Stomach (tissue), 4 donors: ENCODE measurements at regions not wholly inside any gene's neighbourhood (a gene's known extent, or its start where the extent isn't known, plus 50 kb on each side); places are given as distances from the start of the nearest gene placed in this dataset.

Source experiments
- EP300 ChIP-seq: sonication (generic); formaldehyde crosslinking; IDR thresholded peaks from one replicate; pipeline ENCODE4 v1.6.1; 2017; ENCODE audit warnings: antibody characterized with exemption
- POLR2A ChIP-seq, 4 donors: fragments of 450-650 bp; IDR thresholded peaks; one replicate each; pipeline ENCODE4 v1.6.1; 2016; ENCODE audit warnings: antibody characterized with exemption in 4 of 4, control low read depth in 2 of 4, mild to moderate bottlenecking in 1 of 4, moderate library complexity in 1 of 4

DNA sequence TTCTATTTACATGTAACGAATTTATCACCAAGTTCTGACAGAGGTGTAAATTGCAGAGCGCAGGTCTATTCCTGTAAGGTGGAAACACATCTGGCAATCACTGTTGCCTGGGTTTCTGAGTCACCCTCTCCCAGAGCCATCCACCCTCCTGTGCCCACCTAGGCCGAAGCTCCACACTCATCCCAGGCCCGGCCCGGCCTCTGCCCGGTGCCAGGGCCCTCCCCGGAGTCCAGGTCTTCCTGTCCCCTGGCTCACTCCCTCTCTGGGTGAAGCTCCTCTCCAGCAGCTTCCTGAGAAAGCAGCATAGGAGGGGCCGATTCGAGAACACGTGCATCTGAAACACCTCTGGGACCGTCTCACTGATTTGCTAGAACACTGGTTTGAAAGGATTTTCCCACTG, 308.2 kb downstream of the SHANK2 start:
- TF ChIP-seq POLR2A (IDR thresholded peaks at IDR 0.05) (no peak), EP300 (no peak)
